Colon (tissue), 2 donors: ENCODE measurements at regions not wholly inside any gene's neighbourhood (a gene's known extent, or its start where the extent isn't known, plus 50 kb on each side); places are given as distances from the start of the nearest gene placed in this dataset.
A peak's percentile ranks its signal among the peaks of the same experiment; 100 is the strongest.

Source experiments
- FAIRE-seq: peaks from 2 replicates; lab custom pipeline; 2012; peaks lifted over from hg19 to GRCh38; lab: Jason Lieb, UNC
- donor health status: control.
- donor health status: control.

GRCh38 chr2:12287220-12287751, 429.4 kb upstream of the TRIB2 start:
- no peak for FAIRE-seq

- FAIRE-seq, result no peak
These were observed 428.7 kb upstream of the TRIB2 start for GRCh38 chr2:12288048-12288447.

GRCh38 chr2:12289120-12289802, 427.5 kb upstream of the TRIB2 start:
- FAIRE-seq, result peak; percentile 92

- FAIRE-seq, result no peak
These were observed 425.4 kb upstream of the TRIB2 start for GRCh38 chr2:12291303-12291702.

GRCh38 chr2:12293874-12294273, 422.9 kb upstream of the TRIB2 start:
- FAIRE-seq, result no peak

GRCh38 chr2:12295856-12296519, 420.7 kb upstream of the TRIB2 start:
- FAIRE-seq, result no peak

GRCh38 chr2:12296915-12297314, 419.8 kb upstream of the TRIB2 start:
- FAIRE-seq, result no peak

- FAIRE-seq, result no peak
These were observed 418.4 kb upstream of the TRIB2 start for GRCh38 chr2:12298352-12298751.

- FAIRE-seq, result no peak
These were observed 417.3 kb upstream of the TRIB2 start for GRCh38 chr2:12299431-12299830.

GRCh38 chr2:12300019-12300602, 416.6 kb upstream of the TRIB2 start:
- FAIRE-seq, result no peak

GRCh38 chr2:12300927-12301326, 415.8 kb upstream of the TRIB2 start:
- FAIRE-seq, result no peak

- no peak for FAIRE-seq
These were observed 414.6 kb upstream of the TRIB2 start for GRCh38 chr2:12302140-12302539.

- FAIRE-seq, result no peak
These were observed 414.0 kb upstream of the TRIB2 start for GRCh38 chr2:12302691-12303090.

- no peak for FAIRE-seq
These were observed 413.3 kb upstream of the TRIB2 start for GRCh38 chr2:12303181-12304030.

- no peak for FAIRE-seq
These were observed 412.1 kb upstream of the TRIB2 start for GRCh38 chr2:12304564-12305171.

GRCh38 chr2:12305931-12306330, 410.8 kb upstream of the TRIB2 start:
- FAIRE-seq, result no peak

- FAIRE-seq, result no peak
These were observed 406.3 kb upstream of the TRIB2 start for GRCh38 chr2:12310399-12310798.

GRCh38 chr2:12313445-12314126, 403.1 kb upstream of the TRIB2 start:
- no peak for FAIRE-seq

GRCh38 chr2:12314127-12314760, 402.5 kb upstream of the TRIB2 start:
- no peak for FAIRE-seq

- FAIRE-seq, result no peak
These were observed 401.5 kb upstream of the TRIB2 start for GRCh38 chr2:12315224-12315623.

GRCh38 chr2:12316476-12316875, 400.3 kb upstream of the TRIB2 start:
- FAIRE-seq, result no peak
